Loucy (cell line): ENCODE measurements at regions not wholly inside any gene's neighbourhood (a gene's known extent, or its start where the extent isn't known, plus 50 kb on each side); places are given as distances from the start of the nearest gene placed in this dataset.
A peak's percentile ranks its signal among the peaks of the same experiment; 100 is the strongest.

ENCODE experiments used
- H2AFZ ChIP-seq: fragments of 200-600 bp; sonication (generic); 2 replicates; pipeline ENCODE4 v1.6.0; 2016; ENCODE audit warnings: antibody characterized with exemption, mild to moderate bottlenecking, low read length, moderate library complexity
- H3F3A ChIP-seq: fragments of 200-600 bp; 2 replicates; pipeline ENCODE4 v1.6.0; 2016; ENCODE audit warnings: antibody characterized with exemption, low read depth, mild to moderate bottlenecking
- H3K27me3 ChIP-seq: fragments of 200-600 bp; sonication (generic); 2 replicates; pipeline ENCODE4 v1.6.1; 2014; ENCODE audit warnings: low read length, mild to moderate bottlenecking; ENCODE audit not compliant: insufficient read depth, poor library complexity, severe bottlenecking
- H3K36me3 ChIP-seq: fragments of 200-600 bp; sonication (generic); 2 replicates; pipeline ENCODE4 v1.6.1; 2016; ENCODE audit warnings: low read length; ENCODE audit not compliant: insufficient read depth
- H3K4me1 ChIP-seq: fragments of 200-600 bp; sonication (generic); 2 replicates; pipeline ENCODE4 v1.5.1; 2014; ENCODE audit warnings: low read length, mild to moderate bottlenecking; ENCODE audit not compliant: insufficient read depth, poor library complexity, severe bottlenecking
- H3K4me2 ChIP-seq: fragments of 200-600 bp; sonication (generic); 2 replicates; pipeline ENCODE4 v1.6.0; 2014; ENCODE audit warnings: antibody characterized with exemption, low read length, low read depth, mild to moderate bottlenecking; ENCODE audit not compliant: poor library complexity, severe bottlenecking
- H3K4me3 ChIP-seq: fragments of 200-600 bp; sonication (generic); 2 replicates; pipeline ENCODE4 v1.5.1; 2014; ENCODE audit warnings: low read length, mild to moderate bottlenecking, mixed read lengths; ENCODE audit not compliant: poor library complexity, severe bottlenecking
- H3K79me2 ChIP-seq: fragments of 200-600 bp; sonication (generic); 2 replicates; pipeline ENCODE4 v1.6.1; 2014; ENCODE audit warnings: low read length; ENCODE audit not compliant: insufficient read depth
- H3K9ac ChIP-seq: fragments of 200-600 bp; sonication (generic); 2 replicates; pipeline ENCODE4 v1.6.0; 2014; ENCODE audit warnings: mild to moderate bottlenecking, low read depth, low read length, moderate library complexity; ENCODE audit not compliant: poor library complexity, severe bottlenecking
- H3K9me2 ChIP-seq: fragments of 200-600 bp; sonication (generic); replicated peaks from 2 replicates; pipeline ENCODE4 v1.6.1; 2016; ENCODE audit warnings: low read depth, low read length, mixed read lengths
- H3K9me3 ChIP-seq: fragments of 200-600 bp; sonication (generic); 2 replicates; pipeline ENCODE4 v1.6.1; 2014; ENCODE audit warnings: mild to moderate bottlenecking, antibody characterized with exemption, low read length, low read depth; ENCODE audit not compliant: insufficient read depth
- H4K20me1 ChIP-seq: fragments of 200-600 bp; sonication (generic); 2 replicates; pipeline ENCODE4 v1.6.0; 2014; ENCODE audit warnings: antibody characterized with exemption, low read length, mild to moderate bottlenecking; ENCODE audit not compliant: insufficient read depth, poor library complexity, severe bottlenecking
- CTCF ChIP-seq: fragments of 200-600 bp; sonication (generic); conservative IDR thresholded peaks from 2 replicates; pipeline ENCODE4 v1.5.1; 2014; ENCODE audit warnings: mild to moderate bottlenecking, antibody characterized with exemption, low read length
- EZH2phosphoT487 ChIP-seq: fragments of 200-600 bp; IDR thresholded peaks from 2 replicates; pipeline ENCODE4 v1.6.1; 2018; ENCODE audit warnings: antibody characterized with exemption, mild to moderate bottlenecking, moderate library complexity, borderline replicate concordance

DNA sequence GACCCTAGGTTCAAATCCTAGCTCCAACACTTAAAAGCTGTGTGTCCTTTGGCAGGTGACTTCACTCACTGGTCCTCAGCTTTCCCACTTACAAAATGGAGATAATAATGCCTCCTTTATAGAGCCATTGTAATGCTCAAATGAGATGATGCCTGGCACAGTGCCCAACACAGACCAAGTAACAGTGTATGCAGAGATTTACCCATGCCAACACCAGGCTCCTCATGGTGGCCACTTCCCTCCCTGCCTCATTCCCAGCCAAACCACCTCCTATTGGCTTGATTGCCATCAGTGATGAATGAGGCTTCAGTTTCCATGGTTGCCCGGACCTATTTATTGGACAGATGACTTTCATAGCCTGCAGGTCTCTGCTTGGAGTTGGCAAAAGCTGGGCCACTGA lies 469.4 kb downstream of the CDK5RAP2 start:
- Histone ChIP-seq H3K9me2 (no peaks in the 10 kb centered on the region), H4K20me1 (no peaks in the 10 kb centered on the region), H3F3A (no peaks in the 10 kb centered on the region), H3K27me3 (no peaks in the 10 kb centered on the region), H3K4me3 (no peak overlapping the region), H2AFZ (no peak overlapping the region), H3K9me3 (no peaks in the 10 kb centered on the region), H3K36me3 (no peaks in the 10 kb centered on the region), H3K4me1 (no peaks in the 10 kb centered on the region), H3K9ac (no peak overlapping the region), H3K79me2 (no peaks in the 10 kb centered on the region), H3K4me2 (no peak overlapping the region)
- TF ChIP-seq EZH2phosphoT487 (no peak), CTCF (no peak)

- no peak overlapping the region for H3K9ac ChIP-seq
- no peaks in the 10 kb centered on the region for H3F3A ChIP-seq
- H3K27me3 ChIP-seq = no peaks in the 10 kb centered on the region
- no peaks in the 10 kb centered on the region for H3K9me2 ChIP-seq
- no peak overlapping the region for H3K4me3 ChIP-seq
- H3K79me2 ChIP-seq = no peaks in the 10 kb centered on the region
- 0 out of 2 replicates have a peak, but pooled peaks have one; percentile 27 for TF ChIP-seq CTCF
- no peak for TF ChIP-seq EZH2phosphoT487
- H3K4me1 ChIP-seq = no peaks in the 10 kb centered on the region
- H3K36me3 ChIP-seq = no peaks in the 10 kb centered on the region
- no peak overlapping the region for H2AFZ ChIP-seq
- no peak overlapping the region for H3K4me2 ChIP-seq
- no peaks in the 10 kb centered on the region for H3K9me3 ChIP-seq
- H4K20me1 ChIP-seq = no peaks in the 10 kb centered on the region
Measured at GRCh38 chr9:120109242-120109641, 470.7 kb downstream of the CDK5RAP2 start.

DNA sequence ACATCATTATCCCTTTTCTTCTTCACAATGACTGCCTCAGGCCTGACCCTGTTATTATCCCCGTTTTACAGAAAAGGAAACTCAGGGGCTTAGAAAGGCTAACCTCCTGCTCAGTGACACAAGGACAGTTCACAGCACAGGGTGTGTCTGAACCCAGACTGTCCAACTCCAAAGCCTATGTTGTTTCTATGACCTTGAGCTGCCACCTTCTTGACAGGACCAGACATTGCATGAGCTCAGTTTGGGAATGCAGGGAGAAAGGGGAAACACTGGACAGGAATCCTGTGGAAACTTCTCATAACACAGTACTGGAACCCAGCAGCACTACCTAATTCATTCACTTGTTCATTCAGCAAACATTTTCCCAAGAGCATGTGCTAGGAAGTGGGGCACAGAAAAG lies 472.8 kb downstream of the CDK5RAP2 start:
- H4K20me1 ChIP-seq = no peaks in the 10 kb centered on the region
- H3K4me3 ChIP-seq = no peak overlapping the region
- H3K4me1 ChIP-seq = no peaks in the 10 kb centered on the region
- TF ChIP-seq CTCF = no peak
- no peak for TF ChIP-seq EZH2phosphoT487
- no peaks in the 10 kb centered on the region for H3K9me2 ChIP-seq
- H3K27me3 ChIP-seq = no peaks in the 10 kb centered on the region
- H3K9ac ChIP-seq = no peak overlapping the region
- no peak overlapping the region for H2AFZ ChIP-seq
- H3K4me2 ChIP-seq = no peak overlapping the region
- no peaks in the 10 kb centered on the region for H3F3A ChIP-seq
- no peaks in the 10 kb centered on the region for H3K9me3 ChIP-seq
- H3K79me2 ChIP-seq = no peaks in the 10 kb centered on the region
- no peaks in the 10 kb centered on the region for H3K36me3 ChIP-seq
